ENCODE measurements at regions not wholly inside any gene's neighbourhood (a gene's known extent, or its start where the extent isn't known, plus 50 kb on each side); places are given as distances from the start of the nearest gene placed in this dataset.

GRCh38 chr2:226556050-226556449, 243.6 kb downstream of the IRS1 start:
- TF ChIP-seq, protein P1, sequence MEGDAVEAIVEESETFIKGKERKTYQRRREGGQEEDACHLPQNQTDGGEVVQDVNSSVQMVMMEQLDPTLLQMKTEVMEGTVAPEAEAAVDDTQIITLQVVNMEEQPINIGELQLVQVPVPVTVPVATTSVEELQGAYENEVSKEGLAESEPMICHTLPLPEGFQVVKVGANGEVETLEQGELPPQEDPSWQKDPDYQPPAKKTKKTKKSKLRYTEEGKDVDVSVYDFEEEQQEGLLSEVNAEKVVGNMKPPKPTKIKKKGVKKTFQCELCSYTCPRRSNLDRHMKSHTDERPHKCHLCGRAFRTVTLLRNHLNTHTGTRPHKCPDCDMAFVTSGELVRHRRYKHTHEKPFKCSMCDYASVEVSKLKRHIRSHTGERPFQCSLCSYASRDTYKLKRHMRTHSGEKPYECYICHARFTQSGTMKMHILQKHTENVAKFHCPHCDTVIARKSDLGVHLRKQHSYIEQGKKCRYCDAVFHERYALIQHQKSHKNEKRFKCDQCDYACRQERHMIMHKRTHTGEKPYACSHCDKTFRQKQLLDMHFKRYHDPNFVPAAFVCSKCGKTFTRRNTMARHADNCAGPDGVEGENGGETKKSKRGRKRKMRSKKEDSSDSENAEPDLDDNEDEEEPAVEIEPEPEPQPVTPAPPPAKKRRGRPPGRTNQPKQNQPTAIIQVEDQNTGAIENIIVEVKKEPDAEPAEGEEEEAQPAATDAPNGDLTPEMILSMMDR (IDR thresholded peaks at IDR 0.05), result no peak
- intact Hi-C loops (cut with DNase I), result no loop called here
- H3K27ac ChIP-seq, result no peak overlapping the region
- no peaks in the 10 kb centered on the region for H3K9me3 ChIP-seq
- no peaks in the 10 kb centered on the region for H3K27me3 ChIP-seq (ENCODE audit: low read depth)
- H3K4me1 ChIP-seq, result no peaks in the 10 kb centered on the region
- DNase-seq (no peak), ATAC-seq (no peak)
- no peak overlapping the region for H3K4me3 ChIP-seq
- H3K36me3 ChIP-seq, result no peaks in the 10 kb centered on the region

DNA sequence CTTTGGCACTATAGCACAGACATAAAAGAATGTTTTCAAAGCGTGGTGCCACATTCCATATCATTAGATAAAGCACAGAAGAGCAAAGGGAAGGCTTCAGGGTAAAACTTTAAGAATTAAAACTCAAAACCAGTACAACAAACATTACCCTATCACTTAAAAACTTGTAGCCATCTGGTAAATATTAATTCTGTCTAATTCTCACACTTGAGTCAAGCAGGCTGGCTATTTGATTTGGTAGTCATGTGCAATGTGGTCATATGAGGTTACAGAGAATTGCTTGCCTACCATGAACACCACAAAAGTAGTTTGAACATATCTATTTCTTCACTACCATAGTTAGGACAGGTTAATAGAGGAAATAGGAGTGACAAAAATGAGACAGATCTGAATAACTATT, 244.9 kb downstream of the IRS1 start:
- Histone ChIP-seq H3K4me1 (no peaks in the 10 kb centered on the region), H3K27me3 (ENCODE audit: low read depth) (no peaks in the 10 kb centered on the region), H3K4me3 (no peak overlapping the region), H3K27ac (no peak overlapping the region), H3K9me3 (no peaks in the 10 kb centered on the region), H3K36me3 (no peaks in the 10 kb centered on the region)
- DNase-seq (no peak), ATAC-seq (peak in 1 of 2 donors; percentile 74)
- TF ChIP-seq, protein P1 (IDR thresholded peaks at IDR 0.05), result no peak
- intact Hi-C loops (cut with DNase I), result no loop called here

- no peak overlapping the region for H3K4me3 ChIP-seq
- no peak overlapping the region for H3K27ac ChIP-seq
- intact Hi-C loops (cut with DNase I), result no loop called here
- H3K9me3 ChIP-seq, result no peaks in the 10 kb centered on the region
- ATAC-seq (no peak), DNase-seq (no peak)
- no peaks in the 10 kb centered on the region for H3K27me3 ChIP-seq (ENCODE audit: low read depth)
- no peaks in the 10 kb centered on the region for H3K4me1 ChIP-seq
- no peaks in the 10 kb centered on the region for H3K36me3 ChIP-seq
- TF ChIP-seq, protein P1 (IDR thresholded peaks at IDR 0.05), result no peak
These were observed 246.3 kb downstream of the IRS1 start for GRCh38 chr2:226553333-226553732.

- H3K27me3 ChIP-seq (ENCODE audit: low read depth), result no peaks in the 10 kb centered on the region
- ATAC-seq, result no peak
- intact Hi-C loops (cut with DNase I), result no loop called here
- DNase-seq, result no peak
- no peaks in the 10 kb centered on the region for H3K4me1 ChIP-seq
- H3K9me3 ChIP-seq, result no peaks in the 10 kb centered on the region
- no peak overlapping the region for H3K27ac ChIP-seq
- no peak overlapping the region for H3K4me3 ChIP-seq
- no peaks in the 10 kb centered on the region for H3K36me3 ChIP-seq
- TF ChIP-seq, protein P1 (IDR thresholded peaks at IDR 0.05), result no peak
These were observed 246.9 kb downstream of the IRS1 start for GRCh38 chr2:226552571-226553285.

- H3K9me3 ChIP-seq, result no peaks in the 10 kb centered on the region
- H3K27me3 ChIP-seq (ENCODE audit: low read depth), result no peaks in the 10 kb centered on the region
- no peak for ATAC-seq
- TF ChIP-seq, protein P1 (IDR thresholded peaks at IDR 0.05), result no peak
- intact Hi-C loops (cut with DNase I), result no loop called here
- DNase-seq, result no peak
- no peak overlapping the region for H3K4me3 ChIP-seq
- H3K27ac ChIP-seq, result no peak overlapping the region
- no peaks in the 10 kb centered on the region for H3K4me1 ChIP-seq
- H3K36me3 ChIP-seq, result no peaks in the 10 kb centered on the region
These were observed 247.9 kb downstream of the IRS1 start for GRCh38 chr2:226551522-226552250.
